ENCODE measurements at regions not wholly inside any gene's neighbourhood (a gene's known extent, or its start where the extent isn't known, plus 50 kb on each side); places are given as distances from the start of the nearest gene placed in this dataset.

DNA sequence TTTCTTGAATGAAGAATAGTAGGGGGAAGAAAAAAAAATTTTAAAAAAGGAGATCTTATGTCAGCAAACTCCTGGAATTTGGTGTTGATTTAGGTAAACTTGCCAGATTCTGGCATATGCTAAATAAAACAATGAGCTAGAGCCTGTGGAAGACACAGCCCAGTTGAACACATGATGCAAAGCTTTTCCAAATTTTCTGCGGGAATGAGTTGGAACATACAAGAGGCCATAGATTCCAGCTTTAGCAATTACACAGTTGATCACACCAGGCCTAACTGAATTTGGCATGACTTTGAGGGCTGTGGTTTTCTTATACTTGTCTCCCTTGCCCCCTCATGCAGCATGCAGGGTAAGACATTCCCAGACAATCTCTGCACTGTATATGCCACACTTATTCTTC is 297.0 kb downstream of the SH3GL2 start:
- no peaks in the 10 kb centered on the region for H4K20me1 ChIP-seq (ENCODE audit: insufficient read depth)
- no peak overlapping the region for H3K4me2 ChIP-seq (ENCODE audit: low read length)
- H3K9me3 ChIP-seq (ENCODE audit: control insufficient read depth in 1 of 2, insufficient read depth in 1 of 2, low read depth in 1 of 2, low read length in 2 of 2) = peaks cover 0 to 2% of the 10 kb centered on the region in 2 experiments; a peak in 1 of 4 replicates
- H3K9me2 ChIP-seq (ENCODE audit: insufficient read depth) = no peaks in the 10 kb centered on the region
- intact Hi-C loops (cut with micrococcal nuclease) = no loop called here
- no peaks in the 10 kb centered on the region for H3K36me3 ChIP-seq (ENCODE audit: control insufficient read depth in 1 of 2, insufficient read depth in 2 of 2, low read length in 2 of 2)
- ChIA-PET CTCF (no interaction called here), POLR2A (no interaction called here), RAD21 (ENCODE audit: low non-redundant PET in 1 of 2, low total read pairs in 2 of 2, uncharacterized antibody in 2 of 2, unreplicated experiment in 2 of 2) (no interaction called here)
- no peaks in the 10 kb centered on the region for H3K4me1 ChIP-seq (ENCODE audit: control insufficient read depth in 1 of 2, insufficient read depth in 2 of 2, low read length in 2 of 2)
- H3K27me3 ChIP-seq (ENCODE audit: insufficient read depth, low read length) = no peaks in the 10 kb centered on the region
- TF ChIP-seq CEBPB (IDR thresholded peaks at IDR 0.05; ENCODE audit: low read depth) = no peak
- TF ChIP-seq, protein P1, sequence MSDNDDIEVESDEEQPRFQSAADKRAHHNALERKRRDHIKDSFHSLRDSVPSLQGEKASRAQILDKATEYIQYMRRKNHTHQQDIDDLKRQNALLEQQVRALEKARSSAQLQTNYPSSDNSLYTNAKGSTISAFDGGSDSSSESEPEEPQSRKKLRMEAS (IDR thresholded peaks at IDR 0.05) = no peak
- TF ChIP-seq RAD21 (IDR thresholded peaks at IDR 0.05; ENCODE audit: low read depth) = no peak
- no peak for TF ChIP-seq POLR2AphosphoS5 (IDR thresholded peaks at IDR 0.05; ENCODE audit: low read depth, low read length)
- TF ChIP-seq SRF (IDR thresholded peaks at IDR 0.05; ENCODE audit: low read depth) = no peak
- TF ChIP-seq, protein P2, sequence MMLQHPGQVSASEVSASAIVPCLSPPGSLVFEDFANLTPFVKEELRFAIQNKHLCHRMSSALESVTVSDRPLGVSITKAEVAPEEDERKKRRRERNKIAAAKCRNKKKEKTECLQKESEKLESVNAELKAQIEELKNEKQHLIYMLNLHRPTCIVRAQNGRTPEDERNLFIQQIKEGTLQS (IDR thresholded peaks at IDR 0.05) = no peak
- TF ChIP-seq CBX3 (IDR thresholded peaks at IDR 0.05; ENCODE audit: low read depth) = no peak
- TF ChIP-seq ZFX (IDR thresholded peaks at IDR 0.05) = no peak
- TF ChIP-seq SIN3A (IDR thresholded peaks at IDR 0.05; ENCODE audit: low read depth) = no peak
- TF ChIP-seq EZH2 (IDR thresholded peaks at IDR 0.05) = no peak
- TF ChIP-seq ZNF274 (IDR thresholded peaks at IDR 0.05; ENCODE audit: low read depth, low read length) = no peak
- no peak for TF ChIP-seq SP1 (IDR thresholded peaks at IDR 0.05; ENCODE audit: low read depth)
- TF ChIP-seq EZH2phosphoT487 (IDR thresholded peaks at IDR 0.05; ENCODE audit: borderline replicate concordance) = no peak
- H3K4me3 ChIP-seq (replicated peaks in 1 of 2; ENCODE audit: low read depth in 1 of 2, low read length in 2 of 2) = no peak overlapping the region
- H3K27ac ChIP-seq (ENCODE audit: low read depth, low read length) = no peak overlapping the region
- DNase-seq (ENCODE audit: low read depth, low spot score) = no peak
- H2AFZ ChIP-seq (ENCODE audit: low read depth, low read length, poor library complexity, severe bottlenecking) = no peak overlapping the region
- no TSS peak for BruUV-seq (replicated peaks)
- no peak for ATAC-seq
- no peak overlapping the region for H3K9ac ChIP-seq (ENCODE audit: low read length)
- H3K79me2 ChIP-seq (ENCODE audit: insufficient read depth, low read length) = no peaks in the 10 kb centered on the region

DNA sequence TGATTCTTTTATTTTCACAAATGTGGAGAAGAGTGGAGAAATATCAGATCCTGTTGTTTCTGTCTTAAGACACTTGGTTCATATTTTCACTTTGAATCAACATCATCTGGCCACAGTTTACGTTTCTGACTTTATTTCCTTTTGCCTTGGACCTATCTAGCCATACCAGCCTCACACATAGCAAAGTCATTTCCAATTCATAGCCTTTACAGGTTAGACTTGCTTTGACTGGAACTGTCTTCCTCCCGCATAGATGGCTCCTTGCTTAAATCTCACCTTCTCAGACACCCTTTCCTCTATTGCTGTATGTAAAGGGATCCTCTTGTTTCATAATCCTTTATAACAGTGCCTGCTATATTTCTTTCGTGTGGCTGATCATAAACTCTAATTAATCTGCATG is 297.8 kb downstream of the SH3GL2 start:
- no peak overlapping the region for H3K9ac ChIP-seq (ENCODE audit: low read length)

More for the DNA sequence above, 297.8 kb downstream of the SH3GL2 start:
- no peak for TF ChIP-seq SP1 (IDR thresholded peaks at IDR 0.05; ENCODE audit: low read depth)
- TF ChIP-seq EGR1 (IDR thresholded peaks at IDR 0.05; ENCODE audit: low read depth) = no peak
- no peak for TF ChIP-seq RAD21 (IDR thresholded peaks at IDR 0.05; ENCODE audit: low read depth)
- H3K79me2 ChIP-seq (ENCODE audit: insufficient read depth, low read length) = no peaks in the 10 kb centered on the region
- no peaks in the 10 kb centered on the region for H3K27me3 ChIP-seq (ENCODE audit: insufficient read depth, low read length)
- no peaks in the 10 kb centered on the region for H4K20me1 ChIP-seq (ENCODE audit: insufficient read depth)
- DNase-seq (ENCODE audit: low read depth, low spot score) (no peak), ATAC-seq (no peak)
- no peaks in the 10 kb centered on the region for H3K9me2 ChIP-seq (ENCODE audit: insufficient read depth)
- H3K4me2 ChIP-seq (ENCODE audit: low read length) = no peak overlapping the region
- BruUV-seq (replicated peaks) = no TSS peak
- H3K9me3 ChIP-seq (ENCODE audit: control insufficient read depth in 1 of 2, insufficient read depth in 1 of 2, low read depth in 1 of 2, low read length in 2 of 2) = no peaks in the 10 kb centered on the region; a peak in 1 of 4 replicates
- H3K36me3 ChIP-seq (ENCODE audit: control insufficient read depth in 1 of 2, insufficient read depth in 2 of 2, low read length in 2 of 2) = no peaks in the 10 kb centered on the region
- no peaks in the 10 kb centered on the region for H3K4me1 ChIP-seq (ENCODE audit: control insufficient read depth in 1 of 2, insufficient read depth in 2 of 2, low read length in 2 of 2)
- intact Hi-C loops (cut with micrococcal nuclease) = no loop called here
- ChIA-PET POLR2A (no interaction called here), RAD21 (ENCODE audit: low non-redundant PET in 1 of 2, low total read pairs in 2 of 2, uncharacterized antibody in 2 of 2, unreplicated experiment in 2 of 2) (no interaction called here), CTCF (no interaction called here)
- H3K4me3 ChIP-seq (replicated peaks in 1 of 2; ENCODE audit: low read depth in 1 of 2, low read length in 2 of 2) = no peak overlapping the region
- H2AFZ ChIP-seq (ENCODE audit: low read depth, low read length, poor library complexity, severe bottlenecking) = no peak overlapping the region
- H3K27ac ChIP-seq (ENCODE audit: low read depth, low read length) = no peak overlapping the region
